Spleen (tissue), 7 donors: ENCODE measurements at regions not wholly inside any gene's neighbourhood (a gene's known extent, or its start where the extent isn't known, plus 50 kb on each side); places are given as distances from the start of the nearest gene placed in this dataset.

Experiments
- POLR2AphosphoS5 ChIP-seq, 3 donors: sonication (generic); formaldehyde crosslinking; IDR thresholded peaks; one replicate each; pipeline ENCODE4 v1.5.1; 2017; ENCODE audit warnings: antibody characterized with exemption in 3 of 3
- TF ChIP-seq, protein P1 (sequence below), 11 experiments: fragments of 200-600 bp in 7 of 11; fragments of 450-650 bp in 4 of 11; sonication (generic) in 4 of 11; IDR thresholded peaks in 8 of 11; conservative IDR thresholded peaks in 3 of 11; 1 replicate in 7 of 11; 2 replicates in 4 of 11; pipeline versions ENCODE4 v1.4.0 to v1.8.0; 2016 to 2021; ENCODE audit warnings: antibody characterized with exemption in 11 of 11, inconsistent platforms in 4 of 11, mild to moderate bottlenecking in 1 of 11
- donor health status: DM: no; HTN: no; CAD: no; lungs with moderate emphysema.
- donor health status: DM: no; HTN: no; CAD: no.
- donor health status: DM: no; HTN: no; CAD: no.

GRCh38 chr21:41111681-41112080 is 56.3 kb upstream of the BACE2 start:
- TF ChIP-seq, protein P1, sequence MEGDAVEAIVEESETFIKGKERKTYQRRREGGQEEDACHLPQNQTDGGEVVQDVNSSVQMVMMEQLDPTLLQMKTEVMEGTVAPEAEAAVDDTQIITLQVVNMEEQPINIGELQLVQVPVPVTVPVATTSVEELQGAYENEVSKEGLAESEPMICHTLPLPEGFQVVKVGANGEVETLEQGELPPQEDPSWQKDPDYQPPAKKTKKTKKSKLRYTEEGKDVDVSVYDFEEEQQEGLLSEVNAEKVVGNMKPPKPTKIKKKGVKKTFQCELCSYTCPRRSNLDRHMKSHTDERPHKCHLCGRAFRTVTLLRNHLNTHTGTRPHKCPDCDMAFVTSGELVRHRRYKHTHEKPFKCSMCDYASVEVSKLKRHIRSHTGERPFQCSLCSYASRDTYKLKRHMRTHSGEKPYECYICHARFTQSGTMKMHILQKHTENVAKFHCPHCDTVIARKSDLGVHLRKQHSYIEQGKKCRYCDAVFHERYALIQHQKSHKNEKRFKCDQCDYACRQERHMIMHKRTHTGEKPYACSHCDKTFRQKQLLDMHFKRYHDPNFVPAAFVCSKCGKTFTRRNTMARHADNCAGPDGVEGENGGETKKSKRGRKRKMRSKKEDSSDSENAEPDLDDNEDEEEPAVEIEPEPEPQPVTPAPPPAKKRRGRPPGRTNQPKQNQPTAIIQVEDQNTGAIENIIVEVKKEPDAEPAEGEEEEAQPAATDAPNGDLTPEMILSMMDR (IDR thresholded peaks at IDR 0.05 in 8 of 11, conservative IDR thresholded peaks at IDR 0.05 in 3 of 11), result no peak
- no peak for TF ChIP-seq POLR2AphosphoS5 (IDR thresholded peaks at IDR 0.05)
